ENCODE measurements at regions not wholly inside any gene's neighbourhood (a gene's known extent, or its start where the extent isn't known, plus 50 kb on each side); places are given as distances from the start of the nearest gene placed in this dataset.
"Not testable (repeated sequence)": the region's sequence is repeated elsewhere in the genome, so short reads cannot be mapped to it uniquely, and the experiment has no call there.

GRCh38 chr7:82624337-82624736, 180.8 kb upstream of the CACNA2D1 start:
- no peak for DNase-seq

- no peak for DNase-seq
These were observed 180.2 kb upstream of the CACNA2D1 start for GRCh38 chr7:82623812-82624211.

- DNase-seq, result no peak
These were observed 173.6 kb upstream of the CACNA2D1 start for GRCh38 chr7:82617156-82617555.

- DNase-seq, result no peak
These were observed 172.6 kb upstream of the CACNA2D1 start for GRCh38 chr7:82616059-82616728.

- DNase-seq, result no peak
These were observed 171.9 kb upstream of the CACNA2D1 start for GRCh38 chr7:82615527-82615926.

- no peak for DNase-seq
These were observed 166.2 kb upstream of the CACNA2D1 start for GRCh38 chr7:82609746-82610145.

GRCh38 chr7:82605247-82605864, 161.8 kb upstream of the CACNA2D1 start:
- DNase-seq, result peak; percentile 30

GRCh38 chr7:82602066-82602465, 158.5 kb upstream of the CACNA2D1 start:
- no peak for DNase-seq

GRCh38 chr7:82600531-82600930, 157.0 kb upstream of the CACNA2D1 start:
- no peak for DNase-seq

- no peak for DNase-seq
These were observed 156.3 kb upstream of the CACNA2D1 start for GRCh38 chr7:82599895-82600294.

GRCh38 chr7:82598958-82599357, 155.4 kb upstream of the CACNA2D1 start:
- DNase-seq, result no peak

- DNase-seq, result peak; percentile 5
These were observed 152.2 kb upstream of the CACNA2D1 start for GRCh38 chr7:82595795-82596194.

GRCh38 chr7:82595176-82595575, 151.6 kb upstream of the CACNA2D1 start:
- no peak for DNase-seq

GRCh38 chr7:82594665-82595064, 151.1 kb upstream of the CACNA2D1 start:
- no peak for DNase-seq

- no peak for DNase-seq
These were observed 150.2 kb upstream of the CACNA2D1 start for GRCh38 chr7:82593780-82594179.

GRCh38 chr7:82592416-82592815, 148.8 kb upstream of the CACNA2D1 start:
- DNase-seq, result no peak

- DNase-seq, result no peak
These were observed 135.5 kb upstream of the CACNA2D1 start for GRCh38 chr7:82579047-82579446.

GRCh38 chr7:82578430-82578829, 134.9 kb upstream of the CACNA2D1 start:
- DNase-seq, result no peak

- DNase-seq, result peak; percentile 70
These were observed 128.8 kb upstream of the CACNA2D1 start for GRCh38 chr7:82572195-82572880.

- not testable (repeated sequence) for DNase-seq
These were observed 127.5 kb upstream of the CACNA2D1 start for GRCh38 chr7:82571047-82571446.

GRCh38 chr7:82567841-82568240, 124.3 kb upstream of the CACNA2D1 start:
- no peak for DNase-seq

- DNase-seq, result no peak
These were observed 123.8 kb upstream of the CACNA2D1 start for GRCh38 chr7:82567356-82567755.

- DNase-seq, result no peak
These were observed 123.2 kb upstream of the CACNA2D1 start for GRCh38 chr7:82566752-82567151.

GRCh38 chr7:82562716-82563404, 119.3 kb upstream of the CACNA2D1 start:
- DNase-seq, result no peak

All from hematopoietic multipotent progenitor cell treated with erythropoietin and hydrocortisone succinate and interleukin-3 and kit ligand, for 8 days (in vitro differentiated cells).